ENCODE measurements at regions not wholly inside any gene's neighbourhood (a gene's known extent, or its start where the extent isn't known, plus 50 kb on each side); places are given as distances from the start of the nearest gene placed in this dataset.
"Not testable (repeated sequence)": the region's sequence is repeated elsewhere in the genome, so short reads cannot be mapped to it uniquely, and the experiment has no call there.

DNA sequence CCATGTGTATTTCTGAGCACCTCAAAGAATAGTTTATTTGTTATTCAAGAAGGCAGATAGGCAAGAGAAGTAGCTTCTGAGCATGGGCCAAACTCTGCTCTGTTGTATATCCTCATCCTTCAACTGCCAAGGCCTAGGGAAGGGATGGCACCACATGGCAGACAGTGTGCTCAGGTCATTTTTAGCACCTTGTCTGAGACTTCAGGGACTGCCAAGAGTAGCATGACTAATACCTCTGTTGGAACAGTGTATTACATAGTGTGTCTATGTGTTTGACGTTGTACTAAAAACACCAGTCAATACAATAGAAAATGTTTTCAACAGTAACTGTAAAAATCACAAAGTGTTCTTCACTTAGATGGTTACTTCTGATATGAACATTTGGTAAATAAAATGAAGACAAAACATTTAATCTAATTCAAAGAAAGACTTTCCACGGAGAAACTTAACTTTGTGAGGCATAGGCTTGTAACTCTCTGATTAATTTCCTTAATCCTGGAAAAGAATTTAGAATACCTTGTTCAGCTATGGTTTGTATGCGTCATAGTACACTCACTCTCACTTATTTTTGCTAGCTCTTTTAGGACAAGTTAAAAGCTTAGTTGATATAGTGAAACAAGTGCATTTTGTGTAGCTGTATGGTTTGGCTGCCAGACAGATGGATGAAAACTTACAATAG lies 318.4 kb upstream of the RIOK2 start:
- no peak for DNase-seq (ENCODE audit: low read depth)

DNA sequence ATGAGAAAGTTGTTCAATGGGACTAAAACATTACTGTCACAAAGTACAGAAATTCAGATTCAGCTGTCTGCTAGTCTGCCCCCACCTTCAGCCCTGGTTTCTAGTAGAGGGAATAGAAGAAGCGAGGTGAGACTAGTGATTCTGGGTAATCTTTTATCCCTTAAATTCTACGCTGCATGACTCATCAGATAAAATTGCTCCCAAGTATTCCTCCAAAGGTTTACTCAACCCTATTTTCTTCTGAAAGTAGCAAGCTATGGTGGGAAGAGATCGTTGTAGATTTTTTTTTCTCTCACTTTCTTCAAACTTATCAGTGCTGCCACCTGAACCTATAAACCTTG lies 318.9 kb upstream of the RIOK2 start:
- TF ChIP-seq, protein P1, sequence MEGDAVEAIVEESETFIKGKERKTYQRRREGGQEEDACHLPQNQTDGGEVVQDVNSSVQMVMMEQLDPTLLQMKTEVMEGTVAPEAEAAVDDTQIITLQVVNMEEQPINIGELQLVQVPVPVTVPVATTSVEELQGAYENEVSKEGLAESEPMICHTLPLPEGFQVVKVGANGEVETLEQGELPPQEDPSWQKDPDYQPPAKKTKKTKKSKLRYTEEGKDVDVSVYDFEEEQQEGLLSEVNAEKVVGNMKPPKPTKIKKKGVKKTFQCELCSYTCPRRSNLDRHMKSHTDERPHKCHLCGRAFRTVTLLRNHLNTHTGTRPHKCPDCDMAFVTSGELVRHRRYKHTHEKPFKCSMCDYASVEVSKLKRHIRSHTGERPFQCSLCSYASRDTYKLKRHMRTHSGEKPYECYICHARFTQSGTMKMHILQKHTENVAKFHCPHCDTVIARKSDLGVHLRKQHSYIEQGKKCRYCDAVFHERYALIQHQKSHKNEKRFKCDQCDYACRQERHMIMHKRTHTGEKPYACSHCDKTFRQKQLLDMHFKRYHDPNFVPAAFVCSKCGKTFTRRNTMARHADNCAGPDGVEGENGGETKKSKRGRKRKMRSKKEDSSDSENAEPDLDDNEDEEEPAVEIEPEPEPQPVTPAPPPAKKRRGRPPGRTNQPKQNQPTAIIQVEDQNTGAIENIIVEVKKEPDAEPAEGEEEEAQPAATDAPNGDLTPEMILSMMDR (IDR thresholded peaks at IDR 0.05; ENCODE audit: low read length, missing control alignments), result no peak
- H3K4me3 ChIP-seq (replicated peaks; ENCODE audit: low read depth, low read length), result no peak overlapping the region
- no peak for DNase-seq (ENCODE audit: low read depth)

More for the DNA sequence above, 318.4 kb upstream of the RIOK2 start:
- H3K4me3 ChIP-seq (replicated peaks; ENCODE audit: low read depth, low read length), result no peak overlapping the region
- TF ChIP-seq, protein P1 (IDR thresholded peaks at IDR 0.05; ENCODE audit: low read length, missing control alignments), result no peak

DNA sequence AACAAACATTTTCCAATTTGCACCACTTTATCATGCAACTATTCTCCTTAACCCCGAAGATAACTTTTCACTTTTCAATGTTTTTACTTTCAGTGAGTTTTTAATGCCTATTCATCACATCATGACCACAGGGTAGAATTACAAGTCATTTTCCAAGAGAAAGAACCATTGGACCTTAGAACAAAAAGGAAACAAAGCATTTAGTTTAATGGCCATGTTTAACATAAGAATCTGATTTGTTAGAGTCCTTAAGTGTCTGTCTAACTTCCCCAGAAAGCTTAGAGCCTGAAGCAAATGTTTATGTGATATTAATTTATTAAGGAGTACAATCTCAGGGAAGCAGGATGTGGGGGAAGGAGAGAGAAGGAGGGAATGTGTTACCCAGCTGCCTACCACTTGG lies 325.8 kb upstream of the RIOK2 start:
- TF ChIP-seq, protein P1 (IDR thresholded peaks at IDR 0.05; ENCODE audit: low read length, missing control alignments), result no peak
- no peak overlapping the region for H3K4me3 ChIP-seq (replicated peaks; ENCODE audit: low read depth, low read length)
- no peak for DNase-seq (ENCODE audit: low read depth)

DNA sequence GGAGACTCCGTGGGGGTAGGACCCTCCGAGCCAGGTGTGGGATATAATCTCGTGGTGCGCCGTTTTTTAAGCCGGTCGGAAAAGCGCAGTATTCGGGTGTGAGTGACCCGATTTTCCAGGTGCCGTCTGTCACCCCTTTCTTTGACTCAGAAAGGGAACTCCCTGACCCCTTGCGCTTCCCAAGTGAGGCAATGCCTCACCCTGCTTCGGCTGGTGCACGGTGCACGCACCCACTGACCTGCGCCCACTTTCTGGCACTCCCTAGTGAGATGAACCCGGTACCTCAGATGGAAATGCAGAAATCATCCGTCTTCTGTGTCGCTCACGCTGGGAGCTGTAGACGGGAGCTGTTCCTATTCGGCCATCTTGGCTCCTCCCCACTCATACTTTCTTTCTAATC lies 336.5 kb upstream of the RIOK2 start:
- DNase-seq (ENCODE audit: low read depth); H3K4me3 ChIP-seq (replicated peaks; ENCODE audit: low read depth, low read length): not testable (repeated sequence)

DNA sequence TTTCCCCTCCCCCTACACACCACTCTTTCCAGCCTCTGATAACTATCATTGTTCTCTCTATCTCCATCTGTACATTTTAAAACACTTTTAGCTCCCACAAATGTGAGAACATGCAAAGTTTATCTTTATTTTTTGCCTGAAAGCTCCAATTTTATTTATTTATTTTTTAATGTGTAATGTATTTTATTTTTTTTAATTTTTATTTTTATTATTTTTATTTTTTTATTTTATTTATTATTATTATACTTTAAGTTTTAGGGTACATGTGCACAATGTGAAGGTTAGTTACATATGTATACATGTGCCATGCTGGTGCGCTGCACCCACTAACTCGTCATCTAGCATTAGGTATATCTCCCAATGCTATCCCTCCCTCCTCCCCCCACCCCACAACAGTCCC lies 340.3 kb upstream of the RIOK2 start:
- not testable (repeated sequence) for DNase-seq (ENCODE audit: low read depth); H3K4me3 ChIP-seq (replicated peaks; ENCODE audit: low read depth, low read length)

DNA sequence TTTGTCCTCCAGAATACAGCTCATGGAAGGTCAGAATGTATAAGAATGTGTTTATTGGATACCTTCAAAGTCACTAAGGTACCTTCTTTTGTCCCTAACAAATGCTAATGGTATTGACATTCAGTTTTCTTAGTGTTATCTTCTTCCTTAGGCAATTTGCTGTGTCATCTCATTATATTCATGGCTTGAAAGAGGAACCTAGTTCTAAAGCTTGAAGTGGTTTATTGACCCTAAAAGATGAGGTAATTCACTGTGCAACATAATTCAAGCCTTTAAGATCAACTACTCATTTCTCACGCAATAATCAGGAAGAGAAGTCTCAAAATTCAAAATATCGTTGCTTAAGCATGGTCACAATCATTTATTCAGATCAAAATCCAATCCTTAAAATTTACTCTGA lies 342.7 kb upstream of the RIOK2 start:
- no peak overlapping the region for H3K4me3 ChIP-seq (replicated peaks; ENCODE audit: low read depth, low read length)
- TF ChIP-seq, protein P1 (IDR thresholded peaks at IDR 0.05; ENCODE audit: low read length, missing control alignments), result no peak
- DNase-seq (ENCODE audit: low read depth), result no peak

DNA sequence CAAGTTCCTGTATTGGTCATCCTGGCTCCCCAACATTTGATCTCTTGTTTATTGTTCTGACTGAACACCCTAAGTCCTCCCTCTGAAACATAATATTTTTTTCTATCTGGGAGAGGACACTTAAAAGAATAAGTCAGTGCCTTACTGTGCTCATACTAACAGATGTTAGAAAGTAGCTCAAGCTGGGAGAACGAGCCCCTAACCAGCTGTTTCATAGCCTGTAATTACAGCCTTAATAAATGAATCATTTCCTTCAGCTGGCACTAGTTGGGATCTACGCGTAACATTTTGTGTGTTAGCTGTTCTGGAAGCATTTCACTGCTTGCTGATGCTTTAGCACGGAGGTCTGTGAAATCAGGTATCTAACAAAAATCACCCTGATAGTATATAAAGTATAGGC lies 345.9 kb upstream of the RIOK2 start:
- H3K4me3 ChIP-seq (replicated peaks; ENCODE audit: low read depth, low read length), result no peak overlapping the region
- TF ChIP-seq, protein P1 (IDR thresholded peaks at IDR 0.05; ENCODE audit: low read length, missing control alignments), result no peak
- DNase-seq (ENCODE audit: low read depth), result peak; percentile 75

DNA sequence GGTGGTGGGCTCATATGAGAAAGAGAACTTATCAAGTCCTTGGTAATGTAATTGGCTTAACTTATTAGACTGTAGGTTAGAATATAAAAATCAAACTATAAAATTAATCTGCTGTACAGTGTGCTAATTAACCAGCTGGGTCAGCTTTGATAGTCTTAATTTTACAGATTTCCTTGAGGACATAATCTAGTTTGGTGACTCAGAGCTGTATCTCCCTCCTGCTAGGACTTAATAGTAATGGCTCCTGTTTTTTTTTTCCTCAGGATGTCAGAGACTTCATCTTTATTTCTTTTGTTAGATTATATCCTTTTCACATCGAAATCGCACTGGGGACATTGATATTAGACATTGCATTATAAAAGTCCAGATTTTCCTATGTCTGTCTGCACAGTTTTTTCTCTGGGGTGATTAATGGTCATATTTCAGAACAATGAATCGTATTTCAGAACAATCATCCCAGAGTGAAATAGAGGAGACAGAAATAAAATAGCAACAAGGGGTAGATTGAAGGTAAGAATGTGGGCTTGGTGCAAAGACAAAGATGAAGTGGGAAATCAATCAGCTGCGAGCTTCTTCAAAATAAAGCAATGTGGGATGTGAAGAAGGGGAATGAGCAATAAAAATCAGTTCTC lies 346.4 kb upstream of the RIOK2 start:
- TF ChIP-seq, protein P1 (IDR thresholded peaks at IDR 0.05; ENCODE audit: low read length, missing control alignments), result no peak
- H3K4me3 ChIP-seq (replicated peaks; ENCODE audit: low read depth, low read length), result no peak overlapping the region
- no peak for DNase-seq (ENCODE audit: low read depth)

Data from fibroblast of pulmonary artery (primary cell).